ENCODE measurements at regions not wholly inside any gene's neighbourhood (a gene's known extent, or its start where the extent isn't known, plus 50 kb on each side); places are given as distances from the start of the nearest gene placed in this dataset.
"Not testable (repeated sequence)": the region's sequence is repeated elsewhere in the genome, so short reads cannot be mapped to it uniquely, and the experiment has no call there.

DNA sequence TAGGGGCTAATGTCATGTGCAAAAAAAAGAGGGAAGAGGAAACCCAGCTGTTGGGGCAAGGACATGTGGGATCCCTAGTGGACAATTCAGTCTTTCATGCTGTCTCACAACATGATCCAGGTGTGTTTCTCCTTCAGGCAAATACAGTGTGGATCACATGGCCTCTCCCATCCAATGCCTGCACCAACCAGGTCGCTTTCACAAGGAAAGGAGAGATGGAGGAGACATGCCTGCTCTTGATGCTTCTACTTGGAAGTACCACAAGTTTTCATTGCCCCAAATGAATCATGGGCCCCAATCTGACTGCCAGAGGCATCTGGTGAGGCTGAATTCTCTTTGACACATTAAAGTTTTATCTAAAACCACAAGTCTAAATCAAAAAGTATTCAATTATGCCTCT lies 82.1 kb downstream of the DLEU7 start:
- Histone ChIP-seq H3K4me1 (peaks cover 0 to 30% (median 13%) of the 10 kb centered on the region in 6 donors), H3K4me3 (no peak overlapping the region), H3K27me3 (replicated peaks in 1 of 7) (no peaks in the 10 kb centered on the region), H3K36me3 (no peaks in the 10 kb centered on the region), H3K27ac (no peak overlapping the region), H3K9me3 (peaks cover 0 to 4% (median 0%) of the 10 kb centered on the region in 8 donors)
- DNase-seq, result no peak
- 85 to 100% (median 94%) methylated on average over 1 of the region's 1 CpG for WGBS, 5 donors
- intact Hi-C loops (cut with DNase I; ENCODE audit: low total_unique reads), result no loop called here
- TF ChIP-seq POLR2AphosphoS5 (IDR thresholded peaks at IDR 0.05), result no peak
- no peak for TF ChIP-seq POLR2A (IDR thresholded peaks at IDR 0.05)
- TF ChIP-seq, protein P1, sequence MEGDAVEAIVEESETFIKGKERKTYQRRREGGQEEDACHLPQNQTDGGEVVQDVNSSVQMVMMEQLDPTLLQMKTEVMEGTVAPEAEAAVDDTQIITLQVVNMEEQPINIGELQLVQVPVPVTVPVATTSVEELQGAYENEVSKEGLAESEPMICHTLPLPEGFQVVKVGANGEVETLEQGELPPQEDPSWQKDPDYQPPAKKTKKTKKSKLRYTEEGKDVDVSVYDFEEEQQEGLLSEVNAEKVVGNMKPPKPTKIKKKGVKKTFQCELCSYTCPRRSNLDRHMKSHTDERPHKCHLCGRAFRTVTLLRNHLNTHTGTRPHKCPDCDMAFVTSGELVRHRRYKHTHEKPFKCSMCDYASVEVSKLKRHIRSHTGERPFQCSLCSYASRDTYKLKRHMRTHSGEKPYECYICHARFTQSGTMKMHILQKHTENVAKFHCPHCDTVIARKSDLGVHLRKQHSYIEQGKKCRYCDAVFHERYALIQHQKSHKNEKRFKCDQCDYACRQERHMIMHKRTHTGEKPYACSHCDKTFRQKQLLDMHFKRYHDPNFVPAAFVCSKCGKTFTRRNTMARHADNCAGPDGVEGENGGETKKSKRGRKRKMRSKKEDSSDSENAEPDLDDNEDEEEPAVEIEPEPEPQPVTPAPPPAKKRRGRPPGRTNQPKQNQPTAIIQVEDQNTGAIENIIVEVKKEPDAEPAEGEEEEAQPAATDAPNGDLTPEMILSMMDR (IDR thresholded peaks at IDR 0.05 in 8 of 11, conservative IDR thresholded peaks at IDR 0.05 in 3 of 11), result no peak

DNA sequence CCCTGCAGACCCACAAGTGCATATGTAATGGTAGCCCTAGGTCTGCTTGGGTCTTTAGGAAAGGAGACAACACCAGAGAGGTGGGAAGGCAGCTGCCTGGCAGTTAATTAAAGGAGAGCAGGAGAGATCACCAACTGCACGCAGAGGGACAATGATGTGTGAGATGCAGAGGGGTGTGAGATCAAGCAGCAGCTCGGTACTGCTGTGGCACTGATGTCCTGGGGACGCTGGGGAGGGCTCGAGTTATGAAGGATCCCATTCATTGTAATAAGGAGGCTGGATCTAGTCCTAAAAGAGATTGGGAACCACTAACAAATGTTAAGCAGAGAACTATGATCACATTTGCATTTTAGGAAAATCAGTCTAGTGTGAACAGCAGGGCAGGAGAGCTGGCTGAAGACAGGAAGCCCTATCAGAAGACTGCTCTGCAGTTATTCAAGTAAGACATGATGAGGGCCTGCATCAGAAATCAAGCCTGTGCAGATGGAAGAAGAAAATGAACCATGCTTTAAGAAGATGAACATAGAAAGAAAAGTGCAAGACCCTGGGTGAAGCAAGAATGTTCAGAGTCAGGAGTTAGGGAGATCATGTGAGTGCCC lies 80.4 kb downstream of the DLEU7 start:
- Histone ChIP-seq H3K36me3 (no peaks in the 10 kb centered on the region), H3K4me1 (peaks cover 0 to 25% (median 13%) of the 10 kb centered on the region in 6 donors), H3K4me3 (no peak overlapping the region), H3K9me3 (peaks cover 0 to 4% (median 0%) of the 10 kb centered on the region in 8 donors), H3K27ac (peak overlapping the region in 4 of 8 donors; percentile 26 to 67 (median 36)), H3K27me3 (replicated peaks in 1 of 7) (no peaks in the 10 kb centered on the region)
- WGBS, 5 donors, result 77 to 90% (median 85%) methylated on average over 4 of the region's 4 CpGs
- intact Hi-C loops (cut with DNase I; ENCODE audit: low total_unique reads), result no loop called here
- TF ChIP-seq POLR2A (IDR thresholded peaks at IDR 0.05), result no peak
- no peak for TF ChIP-seq POLR2AphosphoS5 (IDR thresholded peaks at IDR 0.05)
- TF ChIP-seq, protein P1 (IDR thresholded peaks at IDR 0.05 in 8 of 11, conservative IDR thresholded peaks at IDR 0.05 in 3 of 11), result no peak
- no peak for DNase-seq

DNA sequence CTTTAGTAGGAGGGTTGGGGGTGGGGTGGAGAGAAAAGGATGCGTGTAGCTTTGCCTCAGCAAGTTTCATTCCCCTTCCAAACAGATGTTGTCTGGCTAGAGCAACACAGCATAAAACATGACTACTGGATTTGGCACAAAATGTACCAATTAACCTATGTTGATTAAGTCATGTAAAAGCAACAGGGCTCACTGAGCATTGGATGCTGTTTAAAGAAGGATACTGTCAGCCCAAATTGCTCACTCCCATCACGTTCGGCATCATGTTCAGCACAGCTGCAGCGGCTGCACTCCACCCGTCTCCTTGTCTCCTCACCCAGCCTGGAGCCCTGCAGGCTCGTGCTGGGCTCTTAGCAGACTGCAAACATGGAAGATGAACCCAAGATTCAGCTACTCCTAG lies 77.5 kb downstream of the DLEU7 start:
- intact Hi-C loops (cut with DNase I; ENCODE audit: low total_unique reads), result no loop called here
- H3K9me3 ChIP-seq, result peaks cover 0 to 8% (median 0%) of the 10 kb centered on the region in 8 donors
- no peak overlapping the region for H3K27ac ChIP-seq
- H3K4me3 ChIP-seq, result no peak overlapping the region
- WGBS, 5 donors, result 78 to 91% (median 82%) methylated on average over 6 of the region's 6 CpGs
- peaks cover 0 to 25% (median 13%) of the 10 kb centered on the region in 6 donors for H3K4me1 ChIP-seq
- TF ChIP-seq POLR2A (IDR thresholded peaks at IDR 0.05), result no peak
- no peak for TF ChIP-seq POLR2AphosphoS5 (IDR thresholded peaks at IDR 0.05)
- TF ChIP-seq, protein P1 (IDR thresholded peaks at IDR 0.05 in 8 of 11, conservative IDR thresholded peaks at IDR 0.05 in 3 of 11), result no peak
- DNase-seq, result no peak
- H3K36me3 ChIP-seq, result no peaks in the 10 kb centered on the region
- H3K27me3 ChIP-seq (replicated peaks in 1 of 7), result no peaks in the 10 kb centered on the region

GRCh38 chr13:50766695-50767094 lies 76.8 kb downstream of the DLEU7 start:
- Histone ChIP-seq H3K36me3 (no peaks in the 10 kb centered on the region), H3K9me3 (peaks cover 0 to 8% (median 0%) of the 10 kb centered on the region in 8 donors), H3K4me3 (no peak overlapping the region), H3K27ac (no peak overlapping the region), H3K4me1 (peaks cover 0 to 25% (median 13%) of the 10 kb centered on the region in 6 donors), H3K27me3 (replicated peaks in 1 of 7) (no peaks in the 10 kb centered on the region)
- 77 to 92% (median 86%) methylated on average over 3 of the region's 3 CpGs for WGBS, 5 donors
- DNase-seq, result no peak
- intact Hi-C loops (cut with DNase I; ENCODE audit: low total_unique reads), result no loop called here
- TF ChIP-seq, protein P1 (IDR thresholded peaks at IDR 0.05 in 8 of 11, conservative IDR thresholded peaks at IDR 0.05 in 3 of 11), result no peak
- TF ChIP-seq POLR2A (IDR thresholded peaks at IDR 0.05) (no peak), POLR2AphosphoS5 (IDR thresholded peaks at IDR 0.05) (no peak)

- intact Hi-C loops (cut with DNase I; ENCODE audit: low total_unique reads); H3K4me3 ChIP-seq; H3K27me3 ChIP-seq (replicated peaks in 1 of 7); H3K36me3 ChIP-seq; DNase-seq; H3K27ac ChIP-seq; H3K4me1 ChIP-seq: not testable (repeated sequence)
- H3K9me3 ChIP-seq, result peaks cover 0 to 33% (median 16%) of the 10 kb centered on the region in 8 donors
- WGBS, 5 donors, result 65 to 84% (median 79%) methylated on average over 9 of the region's 9 CpGs
Measured at GRCh38 chr13:50772881-50773280, 70.6 kb downstream of the DLEU7 start.
